OCI-LY3 (cell line): ENCODE measurements at regions not wholly inside any gene's neighbourhood (a gene's known extent, or its start where the extent isn't known, plus 50 kb on each side); places are given as distances from the start of the nearest gene placed in this dataset.

Experiments used
- CTCF ChIP-seq: fragments of 200-600, 300-600 bp; sonication (generic); IDR thresholded peaks from 2 replicates; pipeline ENCODE4 v1.5.1; 2014; ENCODE audit warnings: antibody characterized with exemption, low read length, low read depth
- EZH2phosphoT487 ChIP-seq: fragments of 200-600 bp; shearing (Covaris generic); IDR thresholded peaks from 2 replicates; pipeline ENCODE4 v1.6.1; 2018; ENCODE audit warnings: antibody characterized with exemption, mixed run types, low read depth

GRCh38 chr5:6949230-6949629, 236.0 kb downstream of the TENT4A start:
- TF ChIP-seq CTCF (no peak), EZH2phosphoT487 (no peak)
